Astrocyte of the cerebellum (primary cell): ENCODE measurements at regions not wholly inside any gene's neighbourhood (a gene's known extent, or its start where the extent isn't known, plus 50 kb on each side); places are given as distances from the start of the nearest gene placed in this dataset.
A peak's percentile ranks its signal among the peaks of the same experiment; 100 is the strongest.

Source experiments
- DNase-seq: peaks from one replicate; pipeline ENCODE4 v3.0.0-alpha.2; 2011; ENCODE audit warnings: low read depth
- H3K4me3 ChIP-seq: 2 replicates; pipeline ENCODE4 v1.5.1; 2011; ENCODE audit warnings: mild to moderate bottlenecking, low read depth, low read length, moderate library complexity
- CTCF ChIP-seq: IDR thresholded peaks from 2 replicates; pipeline ENCODE4 v1.5.1; 2012; ENCODE audit warnings: low read length, low read depth, moderate library complexity, mild to moderate bottlenecking; ENCODE audit errors: missing control alignments
- in situ Hi-C: cut with HindIII; loops from 2 replicates; pipeline ENCODE4 v1.10.0; 2017; ENCODE audit warnings: low sequenced_read_pairs

GRCh38 chr3:184440151-184440550, 60.3 kb downstream of the CHRD start:
- no peak for DNase-seq
- no peak overlapping the region for H3K4me3 ChIP-seq
- TF ChIP-seq CTCF, result no peak
- in situ Hi-C loops, result loop anchor here (5.0 kb wide), 1 partner anchor 57 kb away; no protein-coding TSS in a partner anchor

DNA sequence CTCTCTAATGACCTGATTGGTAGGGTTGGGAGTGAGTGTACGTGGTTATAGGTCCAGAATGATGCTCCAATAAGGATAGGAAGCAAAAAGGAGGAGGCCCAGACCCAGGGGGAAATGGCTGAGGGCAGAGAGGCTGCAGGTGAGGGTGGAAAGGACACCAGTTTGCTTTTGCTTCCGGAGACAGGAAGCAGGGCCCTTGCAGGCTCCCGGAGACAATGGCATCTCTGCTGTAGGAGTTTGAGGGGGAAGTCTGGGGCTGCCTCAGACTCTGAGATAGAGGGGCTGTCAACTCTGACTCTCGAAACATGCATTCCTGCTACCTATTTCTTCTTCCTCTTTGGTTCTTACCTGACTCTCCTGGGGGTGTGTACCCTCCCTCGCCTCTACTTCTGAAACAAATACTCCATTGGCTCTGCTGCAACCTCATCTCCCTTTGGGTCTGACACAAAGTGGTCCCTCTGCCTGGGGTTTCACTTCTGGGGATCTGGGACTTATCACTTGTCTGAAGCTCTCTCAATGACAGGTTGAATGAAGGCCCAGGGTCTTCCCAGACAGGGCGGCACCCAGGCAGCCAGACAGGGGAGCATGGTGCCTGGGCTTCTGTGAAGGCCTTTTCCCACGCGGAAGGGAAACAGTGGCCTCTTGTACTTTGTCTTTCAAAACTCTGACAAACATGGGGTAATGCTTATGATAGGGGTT, 61.5 kb downstream of the CHRD start:
- H3K4me3 ChIP-seq, result no peak overlapping the region
- no peak for DNase-seq
- TF ChIP-seq CTCF, result no peak
- in situ Hi-C loops, result loop anchor here (5.0 kb wide), 1 partner anchor 56 kb away; no protein-coding TSS in a partner anchor

DNA sequence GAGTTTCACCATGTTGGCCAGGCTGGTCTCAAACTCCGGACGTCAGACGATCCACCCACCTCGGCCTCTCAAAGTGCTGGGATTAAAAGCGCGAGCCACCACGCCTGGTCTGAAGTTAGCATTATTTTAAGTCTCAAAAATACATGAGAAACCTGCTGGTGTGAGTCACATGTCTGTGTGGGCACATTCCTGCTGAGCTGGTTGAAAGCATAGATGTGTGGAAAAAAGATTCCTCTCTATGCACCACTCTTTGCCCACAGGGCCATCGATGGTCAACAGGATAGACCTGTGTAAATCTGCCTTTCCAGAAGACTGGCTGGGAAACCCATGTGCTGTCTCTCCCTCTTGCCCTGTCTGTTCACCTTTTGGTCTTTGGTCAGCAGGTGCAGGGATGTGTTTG, 63.5 kb downstream of the CHRD start:
- no peak for TF ChIP-seq CTCF
- no peak overlapping the region for H3K4me3 ChIP-seq
- no peak for DNase-seq
- in situ Hi-C loops, result loop anchor here (5.0 kb wide), 1 partner anchor 54 kb away; no protein-coding TSS in a partner anchor

GRCh38 chr3:184443831-184444230, 64.0 kb downstream of the CHRD start:
- in situ Hi-C loops, result loop anchor here (5.0 kb wide), 1 partner anchor 53 kb away; no protein-coding TSS in a partner anchor
- TF ChIP-seq CTCF, result no peak

GRCh38 chr3:184448321-184449160, 68.7 kb downstream of the CHRD start:
- in situ Hi-C loops, result no loop called here
- DNase-seq, result peak; percentile 95
- TF ChIP-seq CTCF, result no peak
- H3K4me3 ChIP-seq, result no peak overlapping the region

More at GRCh38 chr3:184443831-184444230, 64.0 kb downstream of the CHRD start:
- no peak overlapping the region for H3K4me3 ChIP-seq
- DNase-seq, result no peak

GRCh38 chr3:184449161-184449515, 69.3 kb downstream of the CHRD start:
- no peak for TF ChIP-seq CTCF
- no peak for DNase-seq
- H3K4me3 ChIP-seq, result no peak overlapping the region
- in situ Hi-C loops, result no loop called here
